ENCODE measurements at regions not wholly inside any gene's neighbourhood (a gene's known extent, or its start where the extent isn't known, plus 50 kb on each side); places are given as distances from the start of the nearest gene placed in this dataset.

DNA sequence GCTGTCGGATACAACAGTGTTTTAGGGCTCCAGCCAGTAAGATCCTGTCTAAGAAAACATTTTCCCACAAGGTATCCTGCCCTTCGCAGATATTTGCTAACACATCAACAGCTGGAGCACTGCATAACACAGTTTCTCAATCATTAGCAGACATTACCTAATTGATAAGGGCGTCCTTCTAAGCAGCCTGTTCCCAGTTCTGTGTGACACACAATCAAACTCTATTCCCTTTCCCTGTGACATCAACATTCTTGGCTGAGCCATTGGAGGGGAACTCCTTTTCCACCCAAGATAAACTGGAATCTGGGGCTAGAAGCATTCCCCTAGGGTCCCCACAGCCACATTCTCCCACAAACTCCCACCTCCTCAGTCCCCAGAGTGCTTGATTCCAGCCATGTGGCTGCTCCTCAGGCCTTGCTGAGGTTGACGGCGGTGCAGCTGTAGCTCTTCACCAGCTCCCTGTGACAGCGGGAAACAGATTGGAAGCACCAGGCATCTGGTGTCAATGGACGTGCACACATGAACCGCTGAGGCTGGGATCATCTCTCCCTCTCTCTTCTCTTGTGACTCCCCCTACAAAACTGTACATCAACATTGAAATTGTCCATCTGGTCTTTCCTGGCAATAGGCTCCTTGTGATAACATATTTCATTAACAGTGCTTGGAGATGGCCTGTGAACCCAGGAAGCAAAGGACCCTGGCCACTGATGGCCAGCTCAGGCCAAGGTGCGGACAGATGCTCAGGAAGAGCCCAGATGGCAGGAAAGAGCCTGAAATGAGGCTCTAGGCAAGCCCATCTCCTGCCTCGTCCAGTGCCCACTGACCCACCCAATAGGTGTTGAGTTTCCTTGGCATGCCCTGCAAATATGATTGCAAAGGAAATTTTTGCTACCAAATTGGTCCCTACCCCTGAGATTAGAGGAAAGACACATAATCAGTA lies 131.1 kb upstream of the TBX20 start:
- no peak for DNase-seq

DNA sequence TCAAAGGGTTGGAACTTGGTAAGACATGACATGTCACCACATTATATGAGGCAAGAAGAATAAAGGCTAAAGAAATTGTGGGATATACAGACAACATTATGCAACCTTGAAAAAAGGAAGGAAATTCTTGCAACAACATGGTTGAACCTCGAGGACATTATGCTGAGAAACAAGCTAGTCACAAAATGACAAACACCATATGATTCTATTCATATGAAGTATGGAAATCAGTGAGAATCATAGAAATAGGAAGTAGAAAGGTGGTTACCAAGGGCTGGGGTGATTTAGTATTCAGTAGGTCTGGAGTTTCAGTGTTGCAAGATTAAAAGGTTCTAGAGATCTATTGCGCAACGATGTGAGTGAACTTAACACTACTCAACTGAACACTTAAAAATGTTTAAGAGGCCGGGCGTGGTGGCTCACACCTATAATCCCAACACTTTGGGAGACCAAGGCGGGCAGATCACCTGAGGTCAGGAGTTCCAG lies 126.9 kb upstream of the TBX20 start:
- DNase-seq: no peak

DNA sequence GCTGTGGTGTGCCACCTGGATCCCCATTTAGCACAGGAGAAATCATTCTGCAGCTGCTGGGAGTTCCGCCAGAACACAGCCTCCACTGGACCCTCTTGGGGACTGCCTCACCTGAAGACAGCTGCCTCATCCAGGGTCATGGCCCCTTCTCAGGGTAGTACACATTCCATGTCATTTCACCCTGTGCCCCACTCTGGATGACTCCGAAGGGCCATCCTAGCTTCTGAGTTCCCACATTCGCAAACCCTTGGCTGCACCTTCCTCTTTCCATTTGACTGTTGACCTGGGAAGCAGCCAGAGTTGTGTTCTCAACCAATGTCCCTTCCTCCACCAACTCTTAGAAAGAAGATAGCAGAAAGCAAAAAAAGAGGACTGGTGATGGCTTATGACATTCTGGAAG lies 125.6 kb upstream of the TBX20 start:
- DNase-seq: no peak

DNA sequence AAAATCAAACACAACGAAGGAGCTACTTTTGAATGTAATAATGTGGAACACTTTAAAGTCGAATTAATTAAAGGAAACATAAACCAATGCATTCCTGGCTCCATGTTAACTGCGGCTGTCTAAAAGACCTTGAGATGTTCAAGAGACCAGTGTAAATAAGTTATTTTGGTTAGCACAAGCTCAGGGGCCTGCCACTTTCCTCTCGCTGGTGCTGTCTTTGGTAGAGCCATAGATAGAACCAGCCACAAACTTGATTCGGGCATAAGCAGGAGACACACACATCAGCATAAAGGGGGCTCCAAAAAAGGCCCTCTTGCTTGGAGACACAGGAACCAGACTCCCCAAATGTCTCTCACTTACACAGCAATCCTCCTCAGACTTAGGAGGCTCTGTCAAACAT lies 121.6 kb upstream of the TBX20 start:
- no peak for DNase-seq

DNA sequence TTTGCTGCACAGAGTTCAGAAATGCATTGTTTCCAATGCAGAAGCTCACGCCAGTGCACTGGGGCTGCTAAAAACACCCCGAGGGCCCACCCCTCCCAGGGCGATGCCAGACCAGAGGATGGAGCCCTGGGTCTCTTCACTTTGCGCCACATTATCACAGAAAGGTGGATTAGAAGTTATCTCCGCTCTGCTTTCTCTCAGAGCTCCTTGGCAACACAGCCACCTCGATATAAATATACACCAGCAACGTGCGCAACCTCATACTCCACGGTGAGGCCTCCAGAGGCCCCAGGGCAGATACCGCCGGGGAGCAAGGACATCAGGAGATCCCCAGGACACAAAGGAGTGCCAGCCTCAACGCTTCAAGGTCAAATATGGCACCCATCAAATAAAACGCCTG lies 121.0 kb upstream of the TBX20 start:
- no peak for DNase-seq

DNA sequence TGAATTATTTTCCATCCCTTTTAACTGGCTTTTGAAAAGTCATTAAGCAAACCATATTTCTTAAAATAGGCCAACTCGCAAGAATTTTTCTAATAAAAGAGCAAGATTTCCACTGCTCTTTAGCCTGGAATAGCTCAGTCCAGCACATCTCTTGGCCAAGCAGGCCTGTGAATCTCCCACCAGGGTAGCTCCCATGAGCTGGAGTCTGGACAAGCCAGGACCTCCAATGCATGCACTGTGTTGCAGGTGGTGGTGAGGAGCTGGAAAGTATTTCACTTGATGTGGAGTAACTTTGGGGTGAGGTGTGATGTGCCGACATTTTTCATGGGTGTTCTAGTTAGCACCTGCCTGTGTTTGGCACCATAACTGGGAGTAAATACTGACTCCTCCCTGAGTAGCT lies 117.3 kb upstream of the TBX20 start:
- DNase-seq: no peak

DNA sequence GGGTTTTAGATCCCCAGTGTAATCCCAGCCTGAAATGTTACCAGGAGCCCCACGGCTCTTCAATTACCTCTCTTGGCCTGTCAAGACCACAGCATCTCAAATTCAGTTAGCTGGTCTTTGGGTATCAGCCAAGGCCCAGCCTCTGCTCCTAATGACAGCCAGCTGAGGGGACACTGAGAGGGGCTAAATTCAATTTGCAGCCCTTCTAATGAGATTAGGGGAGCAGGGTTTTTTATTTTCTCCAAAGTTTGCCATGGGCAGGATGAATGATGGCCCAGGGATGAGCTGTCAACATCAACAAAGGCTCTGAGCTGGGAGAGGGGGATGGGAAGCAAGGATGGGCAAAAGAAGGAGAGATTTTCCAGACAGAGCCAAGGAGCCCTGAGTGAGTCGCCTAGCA lies 116.8 kb upstream of the TBX20 start:
- DNase-seq: no peak

DNA sequence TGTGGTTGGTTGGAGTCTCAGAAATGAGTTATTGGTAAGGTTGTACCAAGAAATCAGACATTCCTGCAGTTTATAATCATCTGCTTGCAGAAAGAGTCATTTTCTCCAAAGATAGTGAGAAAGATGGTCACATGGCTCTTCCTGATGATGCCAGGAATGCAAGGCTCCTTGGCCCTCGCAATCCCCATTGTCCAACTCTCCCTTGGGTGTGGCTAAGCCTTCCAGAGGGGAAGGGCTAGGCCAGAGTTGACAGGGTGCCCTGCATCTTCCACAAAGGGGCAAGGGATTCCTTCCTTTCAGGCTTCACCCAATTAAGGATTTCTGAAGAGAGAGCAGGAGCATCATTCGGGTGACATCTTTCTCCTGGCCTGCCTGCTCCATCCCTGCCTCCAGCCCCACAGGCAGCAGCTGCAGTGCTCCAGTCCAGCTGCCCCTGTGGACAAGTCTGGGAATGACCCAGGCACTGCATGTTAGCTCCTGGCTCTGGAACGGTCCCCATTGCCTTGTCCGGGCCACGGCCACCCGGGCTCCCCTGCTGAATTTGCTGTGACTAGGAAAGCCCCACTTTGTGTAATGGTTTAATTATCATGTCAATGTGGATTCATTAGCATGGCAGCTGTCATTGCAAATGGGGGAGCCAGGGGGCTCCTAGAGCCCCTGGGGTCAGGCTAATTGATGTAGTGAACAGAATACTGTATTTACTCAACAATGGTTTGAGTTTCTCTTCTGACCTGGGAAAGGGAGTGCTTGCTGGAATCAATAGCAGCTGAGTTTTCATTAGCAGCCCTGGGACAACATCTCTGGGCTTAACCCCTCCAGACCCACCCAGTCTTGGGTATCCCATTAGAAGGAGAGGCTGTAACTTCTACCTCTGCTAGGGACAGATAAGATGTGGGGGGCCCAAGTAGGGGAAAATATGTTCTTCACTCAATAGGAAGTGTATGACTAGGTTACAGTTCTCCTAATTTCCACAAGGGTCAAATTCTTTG lies 112.6 kb upstream of the TBX20 start:
- DNase-seq: no peak

DNA sequence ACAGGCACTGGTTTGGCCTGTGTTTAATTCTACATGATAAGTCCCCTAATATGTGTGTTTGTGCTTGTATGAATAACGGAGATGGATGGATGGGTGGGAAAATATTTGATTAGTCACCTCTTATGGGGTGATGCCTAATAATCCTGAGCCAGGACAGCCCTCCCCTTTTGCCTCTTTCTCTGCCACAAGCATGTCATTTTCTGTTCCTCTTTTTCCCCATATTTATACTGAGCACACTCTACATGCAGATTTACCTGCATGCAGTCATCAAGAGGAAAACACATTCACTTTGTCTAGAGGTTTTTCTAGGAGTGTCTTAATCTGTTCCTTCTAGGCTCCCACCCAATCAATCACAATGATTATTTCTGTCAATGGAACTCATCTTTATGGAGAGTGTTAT lies 111.6 kb upstream of the TBX20 start:
- DNase-seq: no peak

DNA sequence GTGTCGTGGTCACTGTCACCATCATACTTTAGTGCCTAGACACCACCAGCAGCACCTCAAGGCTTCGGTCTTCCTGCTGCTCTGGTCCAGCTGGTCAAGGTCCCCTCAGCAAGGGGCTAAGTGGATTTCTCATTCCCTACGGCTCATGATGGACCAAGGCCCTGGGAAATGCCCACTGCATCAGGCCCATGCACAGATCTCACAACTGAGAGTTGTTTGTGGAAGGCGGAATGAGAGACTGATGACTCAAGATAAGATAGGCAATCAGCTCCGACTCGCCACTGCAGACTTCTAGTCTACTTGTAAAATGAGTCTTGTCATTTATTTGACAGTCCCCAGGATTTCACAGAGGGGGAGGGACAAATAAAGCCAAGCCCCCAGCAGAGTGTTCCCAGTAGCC lies 108.4 kb upstream of the TBX20 start:
- no peak for DNase-seq

DNA sequence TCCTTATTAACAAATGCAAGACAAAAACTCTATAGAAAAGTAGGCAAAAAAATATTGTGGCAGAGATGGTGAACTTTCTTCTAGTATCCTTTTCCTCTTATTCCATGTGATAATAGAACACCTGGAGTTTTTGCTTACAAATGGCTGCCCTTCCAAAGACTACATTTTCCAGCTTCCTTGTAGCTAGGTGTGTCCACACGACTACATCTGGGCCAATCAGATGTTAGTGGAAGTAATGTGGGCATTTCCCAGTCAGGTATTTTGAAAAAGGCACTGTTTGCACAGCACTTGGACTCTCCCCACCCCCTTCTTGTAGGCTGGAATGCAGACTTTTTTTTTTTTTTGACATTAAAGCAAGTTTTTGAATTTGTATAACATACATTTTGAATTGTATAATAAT lies 105.5 kb upstream of the TBX20 start:
- DNase-seq: no peak

DNA sequence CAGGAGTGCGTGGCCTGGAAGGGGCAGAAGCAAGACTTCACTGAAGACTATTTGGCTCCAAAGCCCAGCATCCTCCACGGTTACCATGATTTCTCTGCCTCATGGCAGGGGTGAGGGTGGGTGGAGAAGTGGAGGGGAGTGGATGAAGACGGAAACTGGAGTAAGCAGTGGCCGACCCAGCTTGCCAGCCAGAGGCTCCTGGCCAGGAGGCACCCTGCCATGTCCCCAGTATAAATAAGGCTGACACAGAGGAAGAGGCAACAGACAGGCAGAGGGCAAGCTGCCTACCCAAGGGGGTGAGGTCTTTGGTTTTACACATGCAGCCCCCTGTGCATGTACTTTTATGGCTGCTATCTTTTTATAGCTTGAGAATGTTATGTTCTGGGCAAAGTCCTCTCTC lies 102.6 kb upstream of the TBX20 start:
- DNase-seq: no peak

DNA sequence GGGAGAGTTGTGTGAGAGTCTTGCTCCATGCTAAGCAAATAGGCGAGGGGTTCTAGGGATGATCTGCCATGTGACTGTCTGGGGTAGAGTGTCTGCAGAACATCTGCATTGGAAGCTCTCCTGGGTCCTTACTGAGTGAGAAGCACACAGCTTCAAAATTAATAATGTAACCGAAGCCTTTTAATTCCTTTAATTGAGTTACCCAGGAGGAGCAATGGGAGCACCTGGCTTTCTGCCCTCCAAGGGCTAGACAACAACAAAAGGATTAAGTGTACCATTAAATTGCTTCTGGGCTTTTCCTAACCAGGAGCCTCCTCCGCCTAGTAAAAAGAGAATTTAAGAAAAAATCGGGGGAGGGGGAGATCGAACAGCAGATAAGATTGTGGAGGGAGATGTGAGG lies 102.0 kb upstream of the TBX20 start:
- DNase-seq: no peak

DNA sequence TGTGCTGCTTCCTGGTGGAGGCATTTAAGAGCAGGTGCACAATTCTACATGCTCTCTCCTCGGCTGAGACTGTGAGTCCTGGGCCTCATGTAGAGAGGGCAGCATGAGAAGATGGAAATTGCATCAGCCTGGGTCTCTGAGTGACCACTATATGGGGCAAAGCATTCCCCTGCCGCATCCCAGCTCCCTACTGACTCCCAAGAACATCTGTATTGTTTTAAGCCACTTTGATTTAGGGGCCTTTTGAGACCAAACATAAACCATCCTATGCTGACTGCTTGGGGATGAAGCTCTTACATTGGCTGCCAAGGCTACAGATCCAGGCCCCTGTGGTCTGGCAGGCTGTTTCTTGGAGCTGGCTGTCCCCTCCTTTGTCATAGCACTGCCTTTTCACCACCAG lies 101.3 kb upstream of the TBX20 start:
- no peak for DNase-seq

DNA sequence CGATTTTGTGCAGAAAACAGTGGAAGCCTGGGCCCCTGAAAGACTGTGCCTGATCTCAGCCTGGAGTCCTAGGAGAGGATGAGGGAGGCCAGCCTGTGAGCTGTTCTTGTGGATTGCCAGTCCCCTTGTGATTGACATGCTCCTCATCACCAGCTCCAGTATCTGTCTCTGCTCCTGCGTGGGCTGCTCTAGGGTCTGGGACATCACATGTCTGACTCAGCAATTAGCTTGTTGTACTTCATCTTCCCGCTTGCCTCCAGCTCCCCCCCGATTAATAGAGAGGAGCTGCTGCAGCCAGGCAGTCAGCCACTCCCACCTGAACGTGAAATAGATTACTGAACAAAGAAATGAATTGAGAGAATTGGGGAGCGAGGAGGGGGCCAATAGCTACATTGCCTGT lies 99.6 kb upstream of the TBX20 start:
- no peak for DNase-seq

DNA sequence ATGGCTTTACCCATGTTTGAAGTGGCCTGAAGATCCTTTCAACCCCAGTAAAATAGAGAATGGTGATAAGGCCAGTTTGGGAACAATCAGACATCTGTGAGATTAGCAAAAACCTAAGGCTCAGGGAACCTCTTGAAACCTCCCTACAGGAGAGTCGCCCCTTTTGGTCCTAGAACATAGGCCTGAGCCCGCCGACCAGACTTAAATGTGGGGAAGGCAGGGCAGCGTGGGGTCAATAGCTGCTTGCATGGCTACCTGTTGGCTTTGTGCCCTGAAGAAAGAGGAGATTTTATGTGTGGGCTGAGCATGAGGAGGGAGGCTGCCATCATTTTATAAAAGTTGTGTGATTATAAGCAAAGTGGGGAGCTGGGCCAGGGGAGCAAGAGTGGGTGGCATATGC lies 97.6 kb upstream of the TBX20 start:
- no peak for DNase-seq

DNA sequence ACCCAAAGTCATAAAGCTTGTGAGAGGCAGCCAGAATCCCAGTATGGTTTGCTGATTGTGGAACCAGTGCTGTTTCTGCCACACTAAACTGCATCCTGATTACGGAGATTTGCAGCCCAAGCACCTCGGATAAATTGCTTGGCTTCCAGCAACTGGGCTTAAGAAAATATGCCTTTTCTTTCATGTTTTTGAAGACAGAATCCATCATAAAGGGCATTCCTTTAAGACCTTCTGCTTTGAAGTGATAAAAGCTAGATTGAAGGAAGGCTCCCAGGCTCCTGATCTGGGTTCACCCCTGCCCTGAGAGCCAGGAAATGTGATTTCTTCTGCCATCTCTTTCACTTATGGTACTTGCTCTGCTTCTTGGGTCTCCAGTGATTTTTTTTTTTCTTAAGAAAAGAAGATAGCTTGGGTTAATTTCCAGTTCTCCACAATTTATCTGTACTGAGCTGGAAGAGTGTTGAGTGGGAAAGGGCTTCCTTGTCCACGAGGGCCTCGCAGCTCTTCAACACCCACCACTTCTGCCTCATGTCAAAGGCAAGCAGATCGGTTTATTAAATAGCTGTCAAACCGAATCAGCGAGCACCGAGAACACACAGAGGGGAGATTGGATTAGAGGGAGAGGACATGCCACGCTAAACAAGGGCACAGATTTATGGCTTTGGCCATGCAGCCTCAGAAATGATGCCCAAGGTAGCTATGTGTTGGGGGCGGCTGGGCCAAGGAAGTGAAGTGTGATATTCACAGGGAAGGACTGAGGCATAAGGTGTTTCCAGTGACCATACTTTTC lies 94.9 kb upstream of the TBX20 start:
- DNase-seq: no peak

DNA sequence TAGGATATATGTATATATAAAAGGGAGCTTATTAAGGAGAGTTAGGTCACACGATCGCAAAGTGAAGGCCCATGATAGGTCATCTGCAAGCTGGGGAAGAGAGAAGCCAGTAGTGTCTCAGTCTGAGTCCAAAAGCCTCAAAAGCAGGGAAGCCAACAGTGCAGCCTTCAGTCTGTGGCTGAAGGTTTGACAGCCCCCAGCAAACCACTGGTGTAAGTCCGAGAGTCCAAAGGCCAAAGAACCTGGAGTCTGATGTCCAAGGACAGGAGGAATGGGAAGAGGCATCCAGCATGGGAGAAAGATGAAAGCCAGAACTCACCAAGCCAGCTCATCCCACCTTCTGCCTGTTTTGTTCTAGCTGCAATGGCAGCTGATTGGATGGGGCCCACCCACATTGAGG lies 88.9 kb upstream of the TBX20 start:
- DNase-seq: no peak

DNA sequence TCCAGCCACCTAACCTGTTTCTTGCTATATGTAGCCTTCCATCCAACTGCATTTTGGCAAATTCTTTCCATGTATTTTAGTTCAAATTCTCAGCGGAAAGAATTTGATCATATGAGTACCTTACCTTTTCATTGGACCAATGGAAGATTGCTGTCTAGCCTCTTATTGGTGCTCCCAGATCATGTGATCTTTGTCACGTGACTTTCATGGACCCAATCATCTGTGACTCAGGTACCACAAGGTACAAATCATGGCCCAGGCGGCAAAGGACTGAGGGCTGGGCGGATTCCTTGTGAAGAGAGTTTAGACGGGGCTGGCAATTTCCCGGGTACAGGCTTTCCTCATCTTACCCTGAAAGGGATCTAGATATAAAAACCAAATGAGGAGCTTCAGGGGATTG lies 85.9 kb upstream of the TBX20 start:
- DNase-seq: no peak

DNA sequence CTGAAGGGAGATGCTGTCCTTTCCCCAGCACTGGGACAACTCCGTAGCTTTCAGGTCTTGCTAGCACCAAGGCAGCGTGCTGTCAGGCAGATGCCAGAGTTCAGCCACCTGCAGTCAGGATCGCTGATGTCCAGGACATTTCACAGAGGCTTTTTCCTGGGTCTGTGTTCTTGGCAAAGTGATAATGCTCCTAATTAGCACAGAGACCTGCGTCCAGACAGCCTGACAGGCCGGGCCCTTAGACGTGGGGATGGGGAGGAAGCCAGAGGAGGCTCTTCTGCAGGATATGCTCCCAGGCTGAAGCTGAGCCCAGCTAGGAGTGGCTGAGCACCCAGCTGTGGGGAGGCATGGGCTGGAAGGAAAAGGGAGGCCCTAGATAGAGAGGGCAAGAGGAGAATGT lies 82.5 kb upstream of the TBX20 start:
- DNase-seq: no peak

DNA sequence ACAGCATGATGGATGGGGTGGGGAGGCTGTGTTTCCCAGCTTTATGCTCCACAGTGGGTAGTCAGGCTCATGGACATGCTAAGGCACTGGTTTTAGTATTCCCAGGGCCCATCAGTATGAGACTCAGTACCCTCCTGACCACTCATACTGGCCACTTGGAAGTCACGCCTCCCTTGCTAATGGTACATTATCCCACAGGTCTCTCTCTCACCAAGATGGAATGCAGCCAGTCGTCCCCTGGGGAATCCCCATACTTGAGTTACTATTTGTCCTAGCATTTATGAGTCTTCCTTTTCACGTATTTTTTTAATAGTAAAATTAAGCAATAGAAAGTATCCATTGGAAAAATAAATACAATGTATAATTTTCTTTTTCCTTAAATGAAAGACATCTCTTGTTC lies 80.6 kb upstream of the TBX20 start:
- DNase-seq: no peak

DNA sequence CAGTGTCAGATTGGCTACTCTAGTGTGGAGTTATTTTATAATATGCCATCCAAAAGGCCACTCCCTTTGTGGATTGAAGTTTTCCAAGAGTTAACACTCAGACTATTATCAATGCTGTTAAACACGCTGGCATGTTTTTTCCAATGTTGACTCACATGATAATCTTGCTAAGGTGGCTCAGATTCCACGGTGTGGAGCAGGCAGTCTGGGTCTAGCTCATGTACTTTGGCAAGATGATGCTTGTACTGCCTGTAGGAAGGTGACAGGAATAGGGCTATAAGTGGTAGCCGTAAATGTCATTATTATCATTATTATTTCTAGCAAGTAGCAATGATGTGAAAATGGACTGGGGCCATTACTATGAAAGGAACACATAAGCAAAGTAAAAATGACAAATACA lies 79.4 kb upstream of the TBX20 start:
- no peak for DNase-seq
